Keratinocyte (primary cell): ENCODE measurements at regions not wholly inside any gene's neighbourhood (a gene's known extent, or its start where the extent isn't known, plus 50 kb on each side); places are given as distances from the start of the nearest gene placed in this dataset.

Experiments used
- DNase-seq: peaks from one replicate; pipeline ENCODE4 v3.0.0-alpha.2; 2011; ENCODE audit warnings: low read depth, missing footprints, low spot score
- FAIRE-seq: peaks from 2 replicates; lab custom pipeline; 2011; peaks lifted over from hg19 to GRCh38; lab: Jason Lieb, UNC
- H2AFZ ChIP-seq: 2 replicates; pipeline ENCODE4 v1.6.0; 2012; ENCODE audit warnings: low read length, control low read depth, inconsistent platforms; ENCODE audit not compliant: control insufficient read depth
- H3K27ac ChIP-seq: 2 replicates; pipeline ENCODE4 v1.5.1; 2011; ENCODE audit warnings: low read length; ENCODE audit not compliant: control insufficient read depth, insufficient read depth
- H3K27me3 ChIP-seq: 3 replicates; pipeline ENCODE4 v1.6.0; 2011; ENCODE audit warnings: low read length; ENCODE audit not compliant: control insufficient read depth, insufficient read depth; ENCODE audit errors: extremely low read depth
- H3K36me3 ChIP-seq, 2 experiments: 2 replicates in 1 of 2; 3 replicates in 1 of 2; pipeline ENCODE4 v1.5.1; 2011; ENCODE audit warnings: low read length in 2 of 2, mild to moderate bottlenecking in 1 of 2; ENCODE audit not compliant: control insufficient read depth in 2 of 2, insufficient read depth in 2 of 2; ENCODE audit errors: extremely low read depth in 1 of 2
- H3K4me1 ChIP-seq: 3 replicates; pipeline ENCODE4 v1.5.1; 2011; ENCODE audit warnings: low read length; ENCODE audit not compliant: control insufficient read depth, insufficient read depth; ENCODE audit errors: extremely low read depth
- H3K4me2 ChIP-seq: 3 replicates; pipeline ENCODE4 v1.6.0; 2011; ENCODE audit warnings: low read depth, low read length; ENCODE audit not compliant: control insufficient read depth, insufficient read depth; ENCODE audit errors: extremely low read depth
- H3K4me3 ChIP-seq, 3 experiments: fragments of 200-600 bp in 1 of 3; sonication (generic) in 1 of 3; 2 replicates in 2 of 3; 3 replicates in 1 of 3; pipeline ENCODE4 v1.5.1; 2011 to 2016; ENCODE audit warnings: low read length in 3 of 3, mild to moderate bottlenecking in 3 of 3, control low read depth in 2 of 3, inconsistent platforms in 1 of 3, low read depth in 1 of 3, mixed read lengths in 1 of 3, mixed run types in 1 of 3, moderate library complexity in 1 of 3; ENCODE audit not compliant: control insufficient read depth in 2 of 3, insufficient read depth in 2 of 3; ENCODE audit errors: extremely low read depth in 1 of 3
- H3K79me2 ChIP-seq: 2 replicates; pipeline ENCODE4 v1.6.0; 2012; ENCODE audit warnings: low read length; ENCODE audit not compliant: control insufficient read depth, insufficient read depth
- H3K9ac ChIP-seq: 3 replicates; pipeline ENCODE4 v1.6.0; 2011; ENCODE audit warnings: low read length; ENCODE audit not compliant: control insufficient read depth, insufficient read depth; ENCODE audit errors: extremely low read depth
- H3K9me1 ChIP-seq: 3 replicates; pipeline ENCODE4 v1.6.0; 2011; ENCODE audit warnings: low read length; ENCODE audit not compliant: control insufficient read depth, insufficient read depth; ENCODE audit errors: extremely low read depth
- H3K9me3 ChIP-seq: 2 replicates; pipeline ENCODE4 v1.5.1; 2012; ENCODE audit warnings: low read depth, low read length; ENCODE audit not compliant: control insufficient read depth
- H4K20me1 ChIP-seq: 3 replicates; pipeline ENCODE4 v1.6.0; 2011; ENCODE audit warnings: low read length; ENCODE audit not compliant: control insufficient read depth, insufficient read depth; ENCODE audit errors: extremely low read depth
- CTCF ChIP-seq, 3 experiments: IDR thresholded peaks in 1 of 3; conservative IDR thresholded peaks in 1 of 3; optimal IDR thresholded peaks in 1 of 3; 2 replicates in 2 of 3; 3 replicates in 1 of 3; pipeline versions ENCODE3 to v1.5.1; 2011; ENCODE audit warnings: low read length in 3 of 3, mild to moderate bottlenecking in 3 of 3, moderate library complexity in 2 of 3, control low read depth in 1 of 3, inconsistent platforms in 1 of 3; ENCODE audit not compliant: insufficient read depth in 2 of 3; ENCODE audit errors: extremely low read depth in 1 of 3
- EZH2 ChIP-seq: IDR thresholded peaks from one replicate; pipeline ENCODE4 v1.6.1; 2012; ENCODE audit warnings: inconsistent platforms, mild to moderate bottlenecking, low read length, moderate library complexity
- dilution Hi-C: fragments of 300-500 bp; cut with MboI; formaldehyde crosslinking; loops from one replicate; pipeline ENCODE4 v1.7.0; 2020; ENCODE audit warnings: low sequenced_read_pairs; ENCODE audit not compliant: extremely low pct_ligation_motif_present

- no peaks in the 10 kb centered on the region for H4K20me1 ChIP-seq
- no peaks in the 10 kb centered on the region for H3K9me1 ChIP-seq
- no peak overlapping the region for H3K27ac ChIP-seq
- H3K9ac ChIP-seq = no peak overlapping the region
- no peaks in the 10 kb centered on the region for H3K27me3 ChIP-seq
- dilution Hi-C loops = no loop called here
- no peaks in the 10 kb centered on the region for H3K79me2 ChIP-seq
- peak; percentile 77 for FAIRE-seq
- H3K36me3 ChIP-seq = no peaks in the 10 kb centered on the region
- no peak overlapping the region for H2AFZ ChIP-seq
- peak overlapping the region; percentile 19 for H3K4me2 ChIP-seq
- H3K4me1 ChIP-seq = peaks cover 12% of the 10 kb centered on the region
- TF ChIP-seq CTCF (optimal IDR thresholded peaks at IDR 0.05 in 1 of 3, IDR thresholded peaks at IDR 0.05 in 1 of 3, conservative IDR thresholded peaks at IDR 0.05 in 1 of 3; ENCODE audit: extremely low read depth in 1 of 3, insufficient read depth in 2 of 3, low read length in 3 of 3) (no peak), EZH2 (no peak)
- H3K9me3 ChIP-seq = no peaks in the 10 kb centered on the region
- no peak overlapping the region for H3K4me3 ChIP-seq
- DNase-seq = peak; percentile 23
Measured at GRCh38 chr6:113182370-113183141, 674.6 kb upstream of the MARCKS start.

DNA sequence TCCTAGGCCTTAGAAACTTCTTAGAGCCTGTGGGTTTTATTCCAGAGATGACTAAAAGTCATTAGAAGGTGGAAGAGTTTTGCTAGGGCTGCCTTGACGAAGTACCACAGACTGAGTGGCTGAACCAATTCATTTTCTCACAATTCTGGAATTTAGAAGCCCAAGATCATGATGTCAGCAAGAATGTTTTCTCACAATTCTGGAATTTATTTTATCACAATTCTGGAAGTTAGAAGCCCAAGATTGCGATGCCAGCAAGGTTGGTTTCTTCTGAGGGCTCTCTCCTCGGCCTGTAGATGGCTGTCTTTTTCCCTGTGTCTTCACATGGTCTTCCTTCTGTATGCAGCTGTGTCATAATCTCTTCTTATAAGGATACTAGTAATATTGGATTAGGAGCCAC, 672.9 kb upstream of the MARCKS start:
- Histone ChIP-seq H2AFZ (no peak overlapping the region), H3K9ac (no peak overlapping the region), H3K27me3 (no peaks in the 10 kb centered on the region), H3K9me1 (no peaks in the 10 kb centered on the region), H3K4me1 (peaks cover 12% of the 10 kb centered on the region), H3K36me3 (no peaks in the 10 kb centered on the region), H3K27ac (no peak overlapping the region), H3K9me3 (no peaks in the 10 kb centered on the region), H3K79me2 (no peaks in the 10 kb centered on the region), H3K4me2 (no peak overlapping the region), H3K4me3 (no peak overlapping the region), H4K20me1 (no peaks in the 10 kb centered on the region)
- DNase-seq (no peak), FAIRE-seq (no peak)
- TF ChIP-seq CTCF (optimal IDR thresholded peaks at IDR 0.05 in 1 of 3, IDR thresholded peaks at IDR 0.05 in 1 of 3, conservative IDR thresholded peaks at IDR 0.05 in 1 of 3; ENCODE audit: extremely low read depth in 1 of 3, insufficient read depth in 2 of 3, low read length in 3 of 3) (no peak), EZH2 (no peak)
- dilution Hi-C loops = no loop called here
